Nephron (organoid): ENCODE measurements at regions not wholly inside any gene's neighbourhood (a gene's known extent, or its start where the extent isn't known, plus 50 kb on each side); places are given as distances from the start of the nearest gene placed in this dataset.

Experiments used
- H3K27ac Mint-ChIP-seq, 3 experiments: 2 replicates each; pipeline ENCODE4 v1.8.0; 2020; ENCODE audit warnings: mixed read lengths in 3 of 3, mild to moderate bottlenecking in 2 of 3, moderate library complexity in 1 of 3
- H3K27me3 Mint-ChIP-seq: 2 replicates; pipeline ENCODE4 v1.8.0; 2021; ENCODE audit warnings: low read depth, mild to moderate bottlenecking, moderate library complexity, mixed read lengths
- H3K36me3 Mint-ChIP-seq: 2 replicates; pipeline ENCODE4 v1.8.0; 2020; ENCODE audit warnings: low read depth, mixed read lengths
- H3K4me1 Mint-ChIP-seq: 2 replicates; pipeline ENCODE4 v1.8.0; 2020; ENCODE audit warnings: mixed read lengths
- H3K4me3 Mint-ChIP-seq, 3 experiments: 2 replicates each; pipeline ENCODE4 v1.8.0; 2020; ENCODE audit warnings: mild to moderate bottlenecking in 3 of 3, mixed read lengths in 3 of 3, moderate library complexity in 2 of 3
- H3K9me3 Mint-ChIP-seq: 2 replicates; pipeline ENCODE4 v1.8.0; 2020; ENCODE audit warnings: mixed read lengths
- TF ChIP-seq, protein P1 (sequence below), 3 experiments: fragments of 200-600 bp; sonication (generic); IDR thresholded peaks; one replicate each; pipeline ENCODE4 v1.5.0; 2021; ENCODE audit warnings: antibody characterized with exemption in 3 of 3; ENCODE audit not compliant: unreplicated experiment in 3 of 3

DNA sequence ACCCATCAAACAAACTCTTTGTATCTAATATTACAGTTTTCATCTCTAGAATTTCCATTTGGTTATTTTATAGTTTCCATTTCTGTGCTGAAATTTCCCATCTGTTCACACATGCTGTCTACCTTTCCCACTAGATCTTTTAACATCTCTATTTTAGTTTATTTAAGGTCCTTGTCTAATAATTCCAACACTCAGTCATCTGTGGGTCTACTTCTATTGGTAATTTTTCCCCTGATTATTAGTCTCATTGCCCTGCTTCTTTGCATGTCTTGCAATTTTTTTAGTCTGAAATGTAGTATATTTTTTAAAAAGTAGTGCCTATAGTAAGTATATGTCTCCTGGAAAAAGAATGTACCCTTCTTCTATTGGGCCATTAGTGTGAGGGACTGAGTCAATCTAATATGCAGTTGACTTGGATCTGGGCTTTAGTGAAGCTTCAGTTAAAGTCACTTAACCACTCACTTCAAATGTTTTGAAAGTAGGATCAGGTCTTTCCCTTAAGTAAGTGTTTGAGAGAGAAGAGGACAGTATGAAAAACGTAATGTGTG, 370.8 kb downstream of the SEC14L1 start:
- H3K4me3 Mint-ChIP-seq = no peak overlapping the region
- H3K27me3 Mint-ChIP-seq = peaks cover 6% of the 10 kb centered on the region
- TF ChIP-seq, protein P1, sequence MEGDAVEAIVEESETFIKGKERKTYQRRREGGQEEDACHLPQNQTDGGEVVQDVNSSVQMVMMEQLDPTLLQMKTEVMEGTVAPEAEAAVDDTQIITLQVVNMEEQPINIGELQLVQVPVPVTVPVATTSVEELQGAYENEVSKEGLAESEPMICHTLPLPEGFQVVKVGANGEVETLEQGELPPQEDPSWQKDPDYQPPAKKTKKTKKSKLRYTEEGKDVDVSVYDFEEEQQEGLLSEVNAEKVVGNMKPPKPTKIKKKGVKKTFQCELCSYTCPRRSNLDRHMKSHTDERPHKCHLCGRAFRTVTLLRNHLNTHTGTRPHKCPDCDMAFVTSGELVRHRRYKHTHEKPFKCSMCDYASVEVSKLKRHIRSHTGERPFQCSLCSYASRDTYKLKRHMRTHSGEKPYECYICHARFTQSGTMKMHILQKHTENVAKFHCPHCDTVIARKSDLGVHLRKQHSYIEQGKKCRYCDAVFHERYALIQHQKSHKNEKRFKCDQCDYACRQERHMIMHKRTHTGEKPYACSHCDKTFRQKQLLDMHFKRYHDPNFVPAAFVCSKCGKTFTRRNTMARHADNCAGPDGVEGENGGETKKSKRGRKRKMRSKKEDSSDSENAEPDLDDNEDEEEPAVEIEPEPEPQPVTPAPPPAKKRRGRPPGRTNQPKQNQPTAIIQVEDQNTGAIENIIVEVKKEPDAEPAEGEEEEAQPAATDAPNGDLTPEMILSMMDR (IDR thresholded peaks at IDR 0.05; ENCODE audit: unreplicated experiment in 3 of 3) = no peak
- no peaks in the 10 kb centered on the region for H3K4me1 Mint-ChIP-seq
- peaks cover 5% of the 10 kb centered on the region for H3K36me3 Mint-ChIP-seq
- no peak overlapping the region for H3K27ac Mint-ChIP-seq
- peaks cover 21% of the 10 kb centered on the region for H3K9me3 Mint-ChIP-seq

DNA sequence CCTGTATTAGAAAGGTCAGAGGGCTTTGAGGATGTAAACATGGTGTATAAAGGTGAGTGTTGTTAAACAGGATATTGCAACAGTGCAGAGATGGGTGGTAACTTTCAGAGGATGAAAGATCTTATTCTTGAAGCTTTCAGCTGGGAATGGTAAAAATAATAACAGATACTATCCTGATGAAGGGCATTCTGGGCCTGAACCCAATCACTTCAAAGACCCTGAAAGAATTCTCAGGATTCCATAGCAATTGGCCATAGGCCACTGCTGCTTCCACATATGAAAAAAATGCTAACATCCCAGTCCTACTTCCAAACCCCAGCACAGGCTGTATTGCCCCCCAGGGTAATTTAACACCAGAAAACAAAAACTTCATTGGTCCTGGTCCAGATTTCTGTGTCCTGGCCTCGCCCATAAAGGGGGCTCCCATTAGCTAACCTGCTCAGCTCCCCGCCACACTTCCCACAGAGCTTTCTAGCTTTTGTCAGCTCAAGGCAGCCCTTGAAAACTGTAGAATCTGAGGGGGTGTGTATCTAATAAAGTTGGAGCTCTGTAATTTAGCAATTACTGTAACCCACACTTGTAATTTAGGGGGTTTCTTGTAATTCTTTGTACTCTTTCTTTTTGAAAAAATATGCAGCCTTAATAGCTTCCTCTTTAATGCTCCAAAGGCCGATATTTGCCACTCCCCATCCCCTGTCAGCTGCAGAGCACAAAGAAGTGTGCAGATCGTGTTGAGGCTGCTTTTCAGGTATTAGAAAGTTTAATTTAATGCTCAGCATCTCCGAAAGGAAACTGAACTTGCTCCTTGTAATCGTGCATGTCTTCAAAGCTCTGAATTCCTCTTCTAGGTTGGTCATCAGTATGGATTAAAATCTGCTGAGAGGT, 371.5 kb downstream of the SEC14L1 start:
- H3K4me1 Mint-ChIP-seq = no peaks in the 10 kb centered on the region
- H3K27me3 Mint-ChIP-seq = peaks cover 6% of the 10 kb centered on the region
- peaks cover 5% of the 10 kb centered on the region for H3K36me3 Mint-ChIP-seq
- peaks cover 21% of the 10 kb centered on the region for H3K9me3 Mint-ChIP-seq
- TF ChIP-seq, protein P1 (IDR thresholded peaks at IDR 0.05; ENCODE audit: unreplicated experiment in 3 of 3) = no peak
- no peak overlapping the region for H3K27ac Mint-ChIP-seq
- no peak overlapping the region for H3K4me3 Mint-ChIP-seq

DNA sequence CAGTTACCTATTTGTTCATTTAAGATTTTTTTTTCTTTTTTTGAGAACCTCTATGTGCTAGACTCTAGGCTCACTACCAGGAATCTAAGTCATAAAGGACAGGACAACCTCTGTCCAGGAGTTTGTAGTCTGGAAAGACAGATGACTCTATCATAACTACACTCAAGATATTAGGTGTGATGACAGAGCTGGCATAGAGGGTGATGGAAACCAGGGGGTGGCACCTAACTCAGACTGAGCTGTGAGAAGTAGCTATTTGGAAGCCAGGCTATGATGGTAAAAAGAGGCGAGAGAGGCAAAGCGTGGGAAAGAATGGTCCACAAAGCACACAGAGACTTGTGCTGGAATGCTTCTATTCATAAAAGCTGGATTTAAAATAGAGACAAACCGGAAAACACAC, 372.3 kb downstream of the SEC14L1 start:
- H3K27me3 Mint-ChIP-seq = peaks cover 6% of the 10 kb centered on the region
- no peak overlapping the region for H3K27ac Mint-ChIP-seq
- H3K4me3 Mint-ChIP-seq = no peak overlapping the region
- TF ChIP-seq, protein P1 (IDR thresholded peaks at IDR 0.05; ENCODE audit: unreplicated experiment in 3 of 3) = no peak
- peaks cover 5% of the 10 kb centered on the region for H3K36me3 Mint-ChIP-seq
- no peaks in the 10 kb centered on the region for H3K4me1 Mint-ChIP-seq
- peaks cover 21% of the 10 kb centered on the region for H3K9me3 Mint-ChIP-seq

DNA sequence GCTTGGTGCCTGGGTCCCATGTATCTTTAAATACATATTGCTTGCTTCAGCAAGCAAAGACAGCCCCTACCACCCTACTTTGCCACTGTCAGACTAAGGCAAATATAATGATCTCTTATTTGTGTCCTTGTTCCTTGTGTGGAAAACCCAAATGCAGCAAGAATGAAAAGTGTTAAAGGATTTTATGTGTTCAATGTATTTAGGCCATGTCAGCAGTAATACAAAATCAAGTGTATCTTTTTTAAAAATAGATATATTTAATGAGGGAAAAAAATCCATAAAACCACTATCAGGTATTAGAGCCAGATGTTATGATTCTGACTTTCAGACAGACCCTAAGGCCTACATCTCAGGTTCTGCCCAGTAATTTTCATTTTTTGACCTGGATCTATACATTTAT, 374.5 kb downstream of the SEC14L1 start:
- H3K4me3 Mint-ChIP-seq = no peak overlapping the region
- no peak overlapping the region for H3K27ac Mint-ChIP-seq
- H3K4me1 Mint-ChIP-seq = no peaks in the 10 kb centered on the region
- peaks cover 6% of the 10 kb centered on the region for H3K27me3 Mint-ChIP-seq
- TF ChIP-seq, protein P1 (IDR thresholded peaks at IDR 0.05; ENCODE audit: unreplicated experiment in 3 of 3) = no peak
- H3K36me3 Mint-ChIP-seq = peaks cover 5% of the 10 kb centered on the region
- peaks cover 21% of the 10 kb centered on the region for H3K9me3 Mint-ChIP-seq

DNA sequence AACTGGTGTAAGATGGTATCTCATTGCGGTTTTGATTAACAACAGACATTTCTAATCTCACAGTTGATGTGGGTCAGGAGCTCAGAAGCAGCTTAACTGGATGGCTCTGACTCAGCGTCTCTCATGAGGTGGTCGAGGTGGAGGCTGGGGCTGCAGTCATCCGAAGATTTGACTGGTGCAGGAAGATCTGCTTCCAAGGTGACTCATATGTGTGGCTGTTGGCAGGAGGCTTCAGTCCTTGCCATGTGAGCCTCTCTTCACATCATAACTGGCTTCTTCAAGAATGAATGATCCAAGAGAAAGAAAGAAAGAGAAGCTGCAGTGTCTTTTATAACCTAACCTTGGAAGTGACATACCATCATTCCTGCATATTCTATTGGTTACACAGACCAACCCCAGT, 376.1 kb downstream of the SEC14L1 start:
- TF ChIP-seq, protein P1 (IDR thresholded peaks at IDR 0.05; ENCODE audit: unreplicated experiment in 3 of 3) = no peak
- H3K9me3 Mint-ChIP-seq = peaks cover 12% of the 10 kb centered on the region
- no peak overlapping the region for H3K4me3 Mint-ChIP-seq
- peaks cover 6% of the 10 kb centered on the region for H3K27me3 Mint-ChIP-seq
- peaks cover under 1% of the 10 kb centered on the region for H3K36me3 Mint-ChIP-seq
- H3K4me1 Mint-ChIP-seq = no peaks in the 10 kb centered on the region
- no peak overlapping the region for H3K27ac Mint-ChIP-seq
